CD4-positive, alpha-beta memory T cell (primary cell): ENCODE measurements at regions not wholly inside any gene's neighbourhood (a gene's known extent, or its start where the extent isn't known, plus 50 kb on each side); places are given as distances from the start of the nearest gene placed in this dataset.

Experiments used
- CTCF ChIA-PET: fragments of 350-600 bp; sonication (Branson Sonifier 250); formaldehyde crosslinking; loops from one replicate; lab custom pipeline; 2021; ENCODE audit warnings: inconsistent platforms; ENCODE audit not compliant: partially characterized antibody; lab: Charles Lee
- POLR2A ChIA-PET: fragments of 350-600 bp; sonication (Branson Sonifier 250); formaldehyde crosslinking; loops from one replicate; lab custom pipeline; 2021; ENCODE audit not compliant: partially characterized antibody; lab: Charles Lee
- DNase-seq, 5 donors: peaks; one replicate each; pipeline versions ENCODE4 v3.0.0 to v3.0.0-alpha.2; 2020 to 2022; ENCODE audit warnings: mixed read lengths in 1 of 5
- H3K27ac ChIP-seq: one replicate; pipeline ENCODE4 v1.7.0; 2013; ENCODE audit warnings: low read depth, low read length
- H3K27me3 ChIP-seq: 2 replicates; pipeline ENCODE4 v1.7.0; 2013; ENCODE audit warnings: mild to moderate bottlenecking, low read length, moderate library complexity; ENCODE audit not compliant: insufficient read depth
- H3K36me3 ChIP-seq: 2 replicates; pipeline ENCODE4 v1.7.0; 2013; ENCODE audit warnings: mild to moderate bottlenecking, low read length, moderate library complexity; ENCODE audit not compliant: insufficient read depth
- H3K4me1 ChIP-seq: 2 replicates; pipeline ENCODE4 v1.7.0; 2013; ENCODE audit warnings: mild to moderate bottlenecking, low read length, moderate library complexity; ENCODE audit not compliant: insufficient read depth
- H3K4me3 ChIP-seq, 2 donors: one replicate each; pipeline ENCODE4 v1.7.0; 2013; ENCODE audit warnings: low read length in 2 of 2, mild to moderate bottlenecking in 1 of 2
- H3K9me3 ChIP-seq, 2 donors: one replicate each; pipeline ENCODE4 v1.7.0; 2013; ENCODE audit warnings: low read length in 2 of 2, control low read depth in 1 of 2; ENCODE audit not compliant: control insufficient read depth in 1 of 2
- H3K27ac Mint-ChIP-seq, 7 donors: one replicate each; pipeline ENCODE4 v1.8.0; 2020 to 2021; ENCODE audit warnings: mixed read lengths in 7 of 7, mild to moderate bottlenecking in 6 of 7, inconsistent platforms in 3 of 7, moderate library complexity in 3 of 7
- H3K27me3 Mint-ChIP-seq, 2 donors: one replicate each; pipeline ENCODE4 v1.8.0; 2020 to 2021; ENCODE audit warnings: mixed read lengths in 2 of 2
- H3K36me3 Mint-ChIP-seq, 2 donors: one replicate each; pipeline ENCODE4 v1.8.0; 2020 to 2021; ENCODE audit warnings: mixed read lengths in 2 of 2, inconsistent platforms in 1 of 2, mild to moderate bottlenecking in 1 of 2
- H3K4me1 Mint-ChIP-seq, 4 donors: one replicate each; pipeline ENCODE4 v1.8.0; 2020 to 2021; ENCODE audit warnings: mixed read lengths in 4 of 4, mild to moderate bottlenecking in 1 of 4
- H3K4me3 Mint-ChIP-seq, 8 donors: one replicate each; pipeline ENCODE4 v1.8.0; 2020 to 2021; ENCODE audit warnings: mixed read lengths in 8 of 8, mild to moderate bottlenecking in 7 of 8, moderate library complexity in 6 of 8, inconsistent platforms in 3 of 8
- H3K9me3 Mint-ChIP-seq, 8 donors: one replicate each; pipeline ENCODE4 v1.8.0; 2020 to 2021; ENCODE audit warnings: mixed read lengths in 8 of 8, mild to moderate bottlenecking in 5 of 8, inconsistent platforms in 3 of 8, moderate library complexity in 1 of 8
- intact Hi-C: fragments of 100-400 bp; cut with micrococcal nuclease; formaldehyde crosslinking; loops from one replicate; pipeline ENCODE4 v1.15.1; 2023

DNA sequence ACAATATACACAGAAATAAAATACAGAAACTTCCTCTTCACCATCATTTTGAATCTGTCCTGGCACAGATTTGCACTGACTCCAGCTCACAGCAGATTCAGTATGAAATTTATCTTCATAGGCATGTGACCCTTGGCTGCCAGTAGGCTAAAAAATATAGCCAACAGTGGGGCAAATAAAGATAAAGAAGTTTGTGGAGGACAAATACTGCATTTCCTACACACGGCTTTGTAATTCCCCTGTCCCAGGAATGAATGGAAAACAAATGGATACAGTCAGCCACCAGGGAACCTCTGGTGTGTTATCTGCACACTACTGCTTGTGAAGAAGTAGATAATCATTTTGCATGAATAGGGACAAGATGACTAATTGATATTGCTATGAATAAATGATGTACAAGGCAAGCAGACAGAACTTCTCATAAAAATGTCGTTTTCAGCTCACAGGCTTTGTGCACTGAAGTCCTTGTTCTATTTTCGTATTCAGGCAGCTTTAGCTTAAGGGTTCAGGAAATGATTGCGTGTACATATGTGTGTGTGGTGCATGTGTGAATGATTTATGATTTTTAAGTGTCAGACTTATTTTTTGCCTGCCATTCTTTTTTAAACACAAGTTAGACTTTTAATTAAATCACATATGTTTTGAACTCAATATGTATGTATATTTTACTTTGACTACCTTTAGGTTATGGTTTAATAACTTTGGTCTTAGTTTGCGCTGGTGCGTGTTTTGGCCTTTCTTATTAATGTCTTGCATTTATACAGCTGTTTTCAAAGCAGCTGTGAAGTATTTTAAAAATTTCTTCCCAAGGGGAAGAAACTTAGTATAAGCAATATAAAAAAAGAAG lies 543.8 kb upstream of the JAG1 start:
- Histone ChIP-seq H3K4me3 (no peak overlapping the region), H3K27ac (no peak overlapping the region), H3K36me3 (no peaks in the 10 kb centered on the region), H3K27me3 (no peaks in the 10 kb centered on the region), H3K4me1 (no peaks in the 10 kb centered on the region), H3K9me3 (no peaks in the 10 kb centered on the region)
- intact Hi-C loops: no loop called here
- Mint-ChIP-seq H3K36me3 (no peaks in the 10 kb centered on the region), H3K9me3 (peaks cover 0 to 3% (median under 1%) of the 10 kb centered on the region in 8 donors), H3K4me3 (no peak overlapping the region), H3K27ac (no peak overlapping the region), H3K4me1 (no peaks in the 10 kb centered on the region), H3K27me3 (no peaks in the 10 kb centered on the region)
- ChIA-PET CTCF (no interaction called here), POLR2A (no interaction called here)
- DNase-seq: no peak

DNA sequence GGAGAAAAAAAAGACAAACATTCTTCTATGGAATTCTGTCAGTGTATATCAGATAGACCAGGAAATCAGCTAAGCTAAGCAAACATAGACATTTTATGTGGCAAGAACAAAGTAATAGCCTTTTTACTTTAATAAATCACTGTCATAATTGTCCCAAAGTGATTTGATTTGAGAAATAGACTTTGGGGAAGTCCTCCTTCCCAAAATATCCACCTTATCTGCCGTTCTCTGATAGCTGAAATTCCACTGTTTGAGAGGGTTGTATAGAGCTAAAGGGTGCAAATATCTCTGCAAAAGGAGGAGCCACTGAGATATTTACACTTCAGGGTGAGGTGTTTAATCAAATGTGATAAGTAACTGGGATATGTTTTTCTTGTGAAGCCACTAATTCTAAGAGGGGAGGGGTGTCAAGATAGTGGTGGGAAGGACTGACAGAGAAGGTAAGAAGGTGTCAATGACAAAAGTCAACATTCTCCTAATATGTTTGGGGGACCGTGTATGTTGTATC lies 544.4 kb upstream of the JAG1 start:
- Mint-ChIP-seq H3K36me3 (no peaks in the 10 kb centered on the region), H3K9me3 (peaks cover 0 to 3% (median 2%) of the 10 kb centered on the region in 8 donors), H3K27ac (no peak overlapping the region), H3K4me1 (no peaks in the 10 kb centered on the region), H3K27me3 (no peaks in the 10 kb centered on the region), H3K4me3 (no peak overlapping the region)
- Histone ChIP-seq H3K4me3 (no peak overlapping the region), H3K4me1 (no peaks in the 10 kb centered on the region), H3K27ac (no peak overlapping the region), H3K36me3 (no peaks in the 10 kb centered on the region), H3K27me3 (no peaks in the 10 kb centered on the region), H3K9me3 (no peaks in the 10 kb centered on the region)
- no peak for DNase-seq
- CTCF ChIA-PET: no interaction called here
- POLR2A ChIA-PET: no interaction called here
- intact Hi-C loops: no loop called here

DNA sequence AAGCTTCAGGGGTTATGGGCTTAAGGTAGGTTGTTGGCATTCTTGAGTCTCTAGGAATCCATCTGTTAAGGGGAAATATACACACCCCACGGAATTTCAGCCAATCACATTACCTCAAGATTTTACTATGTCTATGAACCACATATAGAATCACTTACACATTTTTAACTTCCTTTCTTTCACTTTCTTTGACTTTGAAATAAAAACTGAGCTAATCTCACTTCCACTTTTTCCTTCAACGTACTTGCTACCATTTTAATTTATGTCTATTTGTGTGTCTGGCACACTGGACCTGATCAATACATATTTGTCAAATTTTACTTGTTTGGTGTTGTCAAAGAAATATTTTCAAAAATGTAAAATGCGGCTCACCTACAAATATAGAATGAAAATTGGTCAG lies 545.4 kb upstream of the JAG1 start:
- Mint-ChIP-seq H3K4me1 (no peaks in the 10 kb centered on the region), H3K4me3 (no peak overlapping the region), H3K27ac (no peak overlapping the region), H3K27me3 (no peaks in the 10 kb centered on the region), H3K9me3 (peaks cover 0 to 3% (median 2%) of the 10 kb centered on the region in 8 donors), H3K36me3 (no peaks in the 10 kb centered on the region)
- no peaks in the 10 kb centered on the region for H3K4me1 ChIP-seq
- H3K27me3 ChIP-seq: no peaks in the 10 kb centered on the region
- CTCF ChIA-PET: no interaction called here
- no peak overlapping the region for H3K27ac ChIP-seq
- no peaks in the 10 kb centered on the region for H3K9me3 ChIP-seq
- no peak for DNase-seq
- no peak overlapping the region for H3K4me3 ChIP-seq
- POLR2A ChIA-PET: no interaction called here
- H3K36me3 ChIP-seq: no peaks in the 10 kb centered on the region
- intact Hi-C loops: no loop called here

DNA sequence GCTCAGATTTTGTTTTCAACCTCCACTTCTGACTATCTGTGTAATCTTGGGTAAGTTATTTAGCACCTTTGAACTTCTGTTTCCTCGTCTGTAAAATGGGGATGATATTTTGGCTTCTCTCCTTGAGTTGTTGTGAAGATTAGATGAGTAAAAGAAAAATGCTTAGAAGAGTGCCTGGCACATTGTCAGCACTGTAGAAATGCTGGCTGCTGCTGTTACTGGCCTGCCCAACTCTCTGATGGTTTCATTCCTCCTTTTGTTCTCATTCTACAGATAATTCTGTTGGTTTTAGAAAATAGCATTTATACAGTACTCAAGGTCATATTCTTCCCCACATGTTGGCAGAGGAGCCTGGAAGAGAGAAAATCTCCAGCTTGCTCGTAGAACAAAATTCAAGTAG lies 547.2 kb upstream of the JAG1 start:
- H3K4me1 ChIP-seq: no peaks in the 10 kb centered on the region
- Mint-ChIP-seq H3K9me3 (peaks cover 0 to 5% (median 0%) of the 10 kb centered on the region in 8 donors), H3K27me3 (no peaks in the 10 kb centered on the region), H3K4me3 (no peak overlapping the region), H3K4me1 (no peaks in the 10 kb centered on the region), H3K36me3 (no peaks in the 10 kb centered on the region), H3K27ac (no peak overlapping the region)
- intact Hi-C loops: no loop called here
- no peak for DNase-seq
- ChIA-PET CTCF (no interaction called here), POLR2A (no interaction called here)
- no peak overlapping the region for H3K4me3 ChIP-seq
- no peaks in the 10 kb centered on the region for H3K9me3 ChIP-seq
- H3K36me3 ChIP-seq: no peaks in the 10 kb centered on the region
- H3K27me3 ChIP-seq: no peaks in the 10 kb centered on the region
- no peak overlapping the region for H3K27ac ChIP-seq

DNA sequence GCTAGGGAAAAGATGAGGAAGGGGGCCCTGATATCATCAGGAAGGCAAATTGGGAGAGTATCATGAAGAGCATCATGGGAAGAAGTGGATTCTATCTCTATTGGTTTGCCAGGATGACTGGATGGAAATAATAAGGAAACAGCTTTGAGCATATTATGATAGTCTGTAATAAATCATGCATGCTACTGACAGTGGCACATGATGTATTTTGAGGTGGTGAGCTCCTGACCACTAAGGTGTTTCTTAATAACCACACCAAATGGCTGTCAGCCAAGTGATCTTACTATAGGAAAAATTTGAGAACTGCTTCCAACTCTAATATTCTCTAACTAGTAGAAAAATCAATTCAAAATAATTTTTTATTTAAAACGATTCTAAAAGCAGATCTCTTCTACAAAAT lies 548.4 kb upstream of the JAG1 start:
- no peaks in the 10 kb centered on the region for H3K27me3 ChIP-seq
- H3K27me3 Mint-ChIP-seq: no peaks in the 10 kb centered on the region
- DNase-seq: no peak

DNA sequence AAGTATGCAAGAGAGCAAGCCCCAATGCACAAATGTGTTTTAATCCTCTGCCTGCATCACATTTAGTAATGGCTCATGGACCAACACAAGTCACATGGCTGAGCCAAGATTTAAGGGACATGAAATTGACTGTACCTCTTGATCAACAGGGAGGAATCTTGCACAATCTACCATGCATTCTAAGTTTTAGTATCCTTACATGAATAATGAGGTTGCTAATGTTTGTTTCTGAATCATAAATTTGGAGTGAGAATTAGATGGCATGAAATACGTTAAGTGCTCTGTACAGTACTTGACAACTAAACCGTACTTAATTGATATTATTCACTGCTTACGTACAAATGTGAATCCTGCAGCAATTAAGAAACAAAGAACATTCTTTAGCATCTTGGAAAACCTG lies 553.8 kb upstream of the JAG1 start:
- no peak for DNase-seq
- POLR2A ChIA-PET: no interaction called here
- Histone ChIP-seq H3K9me3 (no peaks in the 10 kb centered on the region), H3K27me3 (no peaks in the 10 kb centered on the region), H3K4me3 (no peak overlapping the region), H3K4me1 (no peaks in the 10 kb centered on the region), H3K27ac (no peak overlapping the region), H3K36me3 (no peaks in the 10 kb centered on the region)
- H3K4me1 Mint-ChIP-seq: no peaks in the 10 kb centered on the region
- CTCF ChIA-PET: no interaction called here
- intact Hi-C loops: no loop called here
- H3K9me3 Mint-ChIP-seq: peaks cover 0 to 4% (median 0%) of the 10 kb centered on the region in 8 donors
- no peak overlapping the region for H3K27ac Mint-ChIP-seq
- no peaks in the 10 kb centered on the region for H3K27me3 Mint-ChIP-seq
- H3K36me3 Mint-ChIP-seq: no peaks in the 10 kb centered on the region
- H3K4me3 Mint-ChIP-seq: no peak overlapping the region

More for the DNA sequence above, 548.4 kb upstream of the JAG1 start:
- no peak overlapping the region for H3K4me3 ChIP-seq
- Mint-ChIP-seq H3K36me3 (no peaks in the 10 kb centered on the region), H3K4me3 (no peak overlapping the region), H3K9me3 (peaks cover 0 to 5% (median 0%) of the 10 kb centered on the region in 8 donors), H3K4me1 (no peaks in the 10 kb centered on the region), H3K27ac (no peak overlapping the region)
- H3K36me3 ChIP-seq: no peaks in the 10 kb centered on the region
- H3K4me1 ChIP-seq: no peaks in the 10 kb centered on the region
- CTCF ChIA-PET: no interaction called here
- POLR2A ChIA-PET: no interaction called here
- H3K9me3 ChIP-seq: no peaks in the 10 kb centered on the region
- intact Hi-C loops: no loop called here
- H3K27ac ChIP-seq: no peak overlapping the region

DNA sequence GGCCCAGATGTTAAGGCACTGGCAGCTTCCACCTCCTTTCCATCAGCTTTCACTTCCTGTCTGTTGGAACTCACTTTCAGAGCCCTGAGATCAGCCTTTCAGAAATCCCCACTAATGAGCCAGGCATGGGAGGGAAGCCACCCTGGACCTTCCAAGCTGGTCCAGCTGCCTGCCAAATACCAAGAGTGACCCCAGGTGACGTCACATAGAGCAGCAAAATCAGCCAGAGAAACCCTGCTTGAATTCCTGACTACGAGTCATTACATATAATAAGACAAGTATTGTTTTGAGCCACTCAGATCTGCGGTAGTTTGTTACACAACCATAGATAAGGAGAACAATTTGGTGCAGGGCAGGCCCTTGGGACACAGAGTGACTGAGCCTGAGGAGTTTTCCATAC lies 556.0 kb upstream of the JAG1 start:
- intact Hi-C loops: no loop called here
- Mint-ChIP-seq H3K27ac (no peak overlapping the region), H3K4me1 (no peaks in the 10 kb centered on the region), H3K9me3 (peaks cover 0 to 3% (median 0%) of the 10 kb centered on the region in 8 donors), H3K4me3 (no peak overlapping the region), H3K36me3 (no peaks in the 10 kb centered on the region), H3K27me3 (no peaks in the 10 kb centered on the region)
- Histone ChIP-seq H3K9me3 (no peaks in the 10 kb centered on the region), H3K36me3 (no peaks in the 10 kb centered on the region), H3K27ac (no peak overlapping the region), H3K4me1 (no peaks in the 10 kb centered on the region), H3K4me3 (no peak overlapping the region), H3K27me3 (no peaks in the 10 kb centered on the region)
- DNase-seq: no peak
- POLR2A ChIA-PET: no interaction called here
- CTCF ChIA-PET: no interaction called here
